HCEC 1CT (cell line): ENCODE measurements at regions not wholly inside any gene's neighbourhood (a gene's known extent, or its start where the extent isn't known, plus 50 kb on each side); places are given as distances from the start of the nearest gene placed in this dataset.

Experiments
- DNase-seq: peaks from one replicate; pipeline ENCODE4 v3.0.0-alpha.2; 2017

- DNase-seq: peak; percentile 95
Measured at GRCh38 chr1:178609015-178609414, 96.1 kb downstream of the TEX35 start.

- DNase-seq: peak; percentile 97
Measured at GRCh38 chr1:178610690-178611410, 97.9 kb downstream of the TEX35 start.

- peak; percentile 94 for DNase-seq
Measured at GRCh38 chr1:178612261-178612660, 99.4 kb downstream of the TEX35 start.

- no peak for DNase-seq
Measured at GRCh38 chr1:178613271-178613945, 100.5 kb downstream of the TEX35 start.

- DNase-seq: peak; percentile 9
Measured at GRCh38 chr1:178614286-178614685, 101.4 kb downstream of the TEX35 start.

GRCh38 chr1:178619042-178619927, 105.8 kb upstream of the RALGPS2 start:
- DNase-seq: no peak

GRCh38 chr1:178620584-178621475, 104.2 kb upstream of the RALGPS2 start:
- no peak for DNase-seq

GRCh38 chr1:178621822-178622221, 103.2 kb upstream of the RALGPS2 start:
- DNase-seq: no peak

- no peak for DNase-seq
Measured at GRCh38 chr1:178625695-178626094, 99.3 kb upstream of the RALGPS2 start.

- no peak for DNase-seq
Measured at GRCh38 chr1:178627037-178627436, 98.0 kb upstream of the RALGPS2 start.

GRCh38 chr1:178628637-178629251, 96.3 kb upstream of the RALGPS2 start:
- no peak for DNase-seq

GRCh38 chr1:178629252-178630154, 95.5 kb upstream of the RALGPS2 start:
- DNase-seq: peak; percentile 87

GRCh38 chr1:178630417-178630816, 94.6 kb upstream of the RALGPS2 start:
- DNase-seq: peak; percentile 36

GRCh38 chr1:178632653-178633052, 92.4 kb upstream of the RALGPS2 start:
- DNase-seq: peak; percentile 24

- DNase-seq: peak; percentile 70
Measured at GRCh38 chr1:178633056-178633455, 92.0 kb upstream of the RALGPS2 start.

- no peak for DNase-seq
Measured at GRCh38 chr1:178634445-178634844, 90.6 kb upstream of the RALGPS2 start.

GRCh38 chr1:178637841-178638240, 87.2 kb upstream of the RALGPS2 start:
- DNase-seq: no peak

GRCh38 chr1:178639326-178639725, 85.7 kb upstream of the RALGPS2 start:
- no peak for DNase-seq

- DNase-seq: no peak
Measured at GRCh38 chr1:178642282-178642681, 82.8 kb upstream of the RALGPS2 start.

- no peak for DNase-seq
Measured at GRCh38 chr1:178643349-178643748, 81.7 kb upstream of the RALGPS2 start.

GRCh38 chr1:178643831-178644230, 81.2 kb upstream of the RALGPS2 start:
- DNase-seq: no peak
